GM12878 (cell line): ENCODE measurements at regions not wholly inside any gene's neighbourhood (a gene's known extent, or its start where the extent isn't known, plus 50 kb on each side); places are given as distances from the start of the nearest gene placed in this dataset.

Experiments
- EGR1 ChIP-seq, 2 experiments: IDR thresholded peaks; 1 replicate in 1 of 2; 2 replicates in 1 of 2; pipeline ENCODE4 v1.6.1; 2011 to 2012; ENCODE audit warnings: low read depth in 2 of 2, low read length in 2 of 2, borderline replicate concordance in 1 of 2, mild to moderate bottlenecking in 1 of 2, moderate library complexity in 1 of 2
- POLR2AphosphoS2 ChIP-seq: IDR thresholded peaks from 2 replicates; pipeline ENCODE4 v1.6.1; 2011; ENCODE audit warnings: low read depth, mild to moderate bottlenecking, low read length, improper control_type of control experiment, moderate library complexity
- TCF7 ChIP-seq: IDR thresholded peaks from 2 replicates; pipeline ENCODE4 v1.6.1; 2014; ENCODE audit warnings: antibody characterized with exemption, borderline replicate concordance
- ZZZ3 ChIP-seq: IDR thresholded peaks from 2 replicates; pipeline ENCODE4 v1.6.1; 2011; ENCODE audit warnings: low read depth; ENCODE audit not compliant: control insufficient read depth, insufficient read length
- TF ChIP-seq, protein P1 (sequence below): fragments of 450-650 bp; formaldehyde crosslinking; IDR thresholded peaks from 2 replicates; pipeline ENCODE4 v1.4.0; 2022; ENCODE audit warnings: mild to moderate bottlenecking, moderate library complexity
- TF ChIP-seq, protein P2 (sequence below): fragments of 150-350 bp; IDR thresholded peaks from 2 replicates; pipeline ENCODE4 v1.6.1; 2016; ENCODE audit warnings: low read depth, low read length

DNA sequence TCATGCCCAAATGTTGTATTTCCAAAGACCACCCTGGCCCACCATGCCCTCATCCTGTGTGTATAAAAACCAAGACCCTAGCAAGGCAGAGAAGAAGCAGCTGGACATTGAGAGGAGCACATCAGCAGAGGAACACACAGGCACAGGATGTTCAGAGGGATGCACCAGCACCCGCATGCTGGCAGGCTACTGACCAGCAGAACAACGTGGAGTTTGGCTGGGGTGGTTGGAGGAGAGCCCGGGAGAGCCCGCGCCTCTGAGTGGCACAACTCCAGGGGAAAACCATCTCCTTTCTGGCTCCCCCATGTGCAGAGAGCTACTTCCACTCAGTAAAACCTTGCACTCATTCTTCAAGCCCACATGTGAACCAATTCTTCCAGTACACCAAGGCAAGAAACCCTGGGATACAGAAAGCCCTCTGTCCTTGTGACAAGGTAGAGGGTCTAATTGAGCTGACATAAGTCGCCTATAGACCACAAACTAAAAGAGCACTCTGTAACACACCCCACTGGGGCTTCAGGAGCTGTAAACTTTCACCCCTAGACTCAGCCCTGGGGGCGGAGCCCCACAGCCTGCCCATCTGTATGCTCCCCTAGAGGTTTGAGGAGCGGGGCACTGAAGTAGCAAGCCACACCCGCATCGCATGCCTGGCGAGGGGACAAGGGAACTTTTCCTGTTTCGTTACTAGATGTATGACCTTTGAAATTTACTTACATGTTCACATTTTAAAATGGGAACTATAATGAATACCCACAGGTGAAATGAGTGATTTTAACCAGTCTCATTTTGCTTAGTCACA, 831.5 kb upstream of the CITED2 start (continued):
- TF ChIP-seq, protein P1, sequence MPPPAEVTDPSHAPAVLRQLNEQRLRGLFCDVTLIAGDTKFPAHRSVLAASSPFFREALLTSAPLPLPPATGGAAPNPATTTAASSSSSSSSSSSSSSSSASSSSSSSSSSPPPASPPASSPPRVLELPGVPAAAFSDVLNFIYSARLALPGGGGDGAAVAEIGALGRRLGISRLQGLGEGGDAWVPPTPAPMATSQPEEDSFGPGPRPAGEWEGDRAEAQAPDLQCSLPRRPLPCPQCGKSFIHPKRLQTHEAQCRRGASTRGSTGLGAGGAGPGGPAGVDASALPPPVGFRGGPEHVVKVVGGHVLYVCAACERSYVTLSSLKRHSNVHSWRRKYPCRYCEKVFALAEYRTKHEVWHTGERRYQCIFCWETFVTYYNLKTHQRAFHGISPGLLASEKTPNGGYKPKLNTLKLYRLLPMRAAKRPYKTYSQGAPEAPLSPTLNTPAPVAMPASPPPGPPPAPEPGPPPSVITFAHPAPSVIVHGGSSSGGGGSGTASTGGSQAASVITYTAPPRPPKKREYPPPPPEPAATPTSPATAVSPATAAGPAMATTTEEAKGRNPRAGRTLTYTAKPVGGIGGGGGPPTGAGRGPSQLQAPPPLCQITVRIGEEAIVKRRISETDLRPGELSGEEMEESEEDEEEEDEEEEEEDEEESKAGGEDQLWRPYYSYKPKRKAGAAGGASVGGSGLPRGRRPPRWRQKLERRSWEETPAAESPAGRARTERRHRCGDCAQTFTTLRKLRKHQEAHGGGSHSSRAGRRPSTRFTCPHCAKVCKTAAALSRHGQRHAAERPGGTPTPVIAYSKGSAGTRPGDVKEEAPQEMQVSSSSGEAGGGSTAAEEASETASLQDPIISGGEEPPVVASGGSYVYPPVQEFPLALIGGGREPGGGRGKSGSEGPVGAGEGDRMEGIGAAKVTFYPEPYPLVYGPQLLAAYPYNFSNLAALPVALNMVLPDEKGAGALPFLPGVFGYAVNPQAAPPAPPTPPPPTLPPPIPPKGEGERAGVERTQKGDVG, result no peak
- TF ChIP-seq EGR1 (IDR thresholded peaks at IDR 0.05; ENCODE audit: borderline replicate concordance in 1 of 2, low read depth in 2 of 2, low read length in 2 of 2), result no peak
- no peak for TF ChIP-seq TCF7
- TF ChIP-seq POLR2AphosphoS2, result no peak
- TF ChIP-seq ZZZ3, result no peak
- TF ChIP-seq, protein P2, sequence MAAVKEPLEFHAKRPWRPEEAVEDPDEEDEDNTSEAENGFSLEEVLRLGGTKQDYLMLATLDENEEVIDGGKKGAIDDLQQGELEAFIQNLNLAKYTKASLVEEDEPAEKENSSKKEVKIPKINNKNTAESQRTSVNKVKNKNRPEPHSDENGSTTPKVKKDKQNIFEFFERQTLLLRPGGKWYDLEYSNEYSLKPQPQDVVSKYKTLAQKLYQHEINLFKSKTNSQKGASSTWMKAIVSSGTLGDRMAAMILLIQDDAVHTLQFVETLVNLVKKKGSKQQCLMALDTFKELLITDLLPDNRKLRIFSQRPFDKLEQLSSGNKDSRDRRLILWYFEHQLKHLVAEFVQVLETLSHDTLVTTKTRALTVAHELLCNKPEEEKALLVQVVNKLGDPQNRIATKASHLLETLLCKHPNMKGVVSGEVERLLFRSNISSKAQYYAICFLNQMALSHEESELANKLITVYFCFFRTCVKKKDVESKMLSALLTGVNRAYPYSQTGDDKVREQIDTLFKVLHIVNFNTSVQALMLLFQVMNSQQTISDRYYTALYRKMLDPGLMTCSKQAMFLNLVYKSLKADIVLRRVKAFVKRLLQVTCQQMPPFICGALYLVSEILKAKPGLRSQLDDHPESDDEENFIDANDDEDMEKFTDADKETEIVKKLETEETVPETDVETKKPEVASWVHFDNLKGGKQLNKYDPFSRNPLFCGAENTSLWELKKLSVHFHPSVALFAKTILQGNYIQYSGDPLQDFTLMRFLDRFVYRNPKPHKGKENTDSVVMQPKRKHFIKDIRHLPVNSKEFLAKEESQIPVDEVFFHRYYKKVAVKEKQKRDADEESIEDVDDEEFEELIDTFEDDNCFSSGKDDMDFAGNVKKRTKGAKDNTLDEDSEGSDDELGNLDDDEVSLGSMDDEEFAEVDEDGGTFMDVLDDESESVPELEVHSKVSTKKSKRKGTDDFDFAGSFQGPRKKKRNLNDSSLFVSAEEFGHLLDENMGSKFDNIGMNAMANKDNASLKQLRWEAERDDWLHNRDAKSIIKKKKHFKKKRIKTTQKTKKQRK, result no peak
